OCI-LY3 (cell line): ENCODE measurements at regions not wholly inside any gene's neighbourhood (a gene's known extent, or its start where the extent isn't known, plus 50 kb on each side); places are given as distances from the start of the nearest gene placed in this dataset.

Experiments used
- EZH2phosphoT487 ChIP-seq: fragments of 200-600 bp; shearing (Covaris generic); IDR thresholded peaks from 2 replicates; pipeline ENCODE4 v1.6.1; 2018; ENCODE audit warnings: antibody characterized with exemption, mixed run types, low read depth
- TF ChIP-seq, protein P1 (sequence below): fragments of 200-600, 300-600 bp; sonication (generic); IDR thresholded peaks from 2 replicates; pipeline ENCODE4 v1.5.1; 2014; ENCODE audit warnings: antibody characterized with exemption, low read length, low read depth

DNA sequence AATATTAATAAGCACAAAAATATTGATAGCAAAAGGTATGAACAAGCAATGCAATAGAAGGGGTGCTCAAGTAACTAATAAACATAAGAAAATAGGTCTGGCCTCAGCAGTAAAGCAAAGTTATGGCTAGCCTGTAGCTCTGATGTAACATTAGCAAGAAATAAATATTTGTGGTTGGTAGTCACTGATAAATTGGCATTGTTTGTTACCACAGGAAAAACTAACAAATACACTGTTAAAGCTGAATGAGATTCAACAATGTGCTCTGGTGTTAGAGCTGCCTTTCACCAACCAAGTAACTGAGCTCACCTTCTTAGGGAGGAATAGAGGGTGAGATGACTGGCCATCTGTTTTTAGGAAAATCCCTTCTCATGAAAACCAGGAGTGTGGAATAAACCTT, 71.4 kb downstream of the AREG start:
- TF ChIP-seq, protein P1, sequence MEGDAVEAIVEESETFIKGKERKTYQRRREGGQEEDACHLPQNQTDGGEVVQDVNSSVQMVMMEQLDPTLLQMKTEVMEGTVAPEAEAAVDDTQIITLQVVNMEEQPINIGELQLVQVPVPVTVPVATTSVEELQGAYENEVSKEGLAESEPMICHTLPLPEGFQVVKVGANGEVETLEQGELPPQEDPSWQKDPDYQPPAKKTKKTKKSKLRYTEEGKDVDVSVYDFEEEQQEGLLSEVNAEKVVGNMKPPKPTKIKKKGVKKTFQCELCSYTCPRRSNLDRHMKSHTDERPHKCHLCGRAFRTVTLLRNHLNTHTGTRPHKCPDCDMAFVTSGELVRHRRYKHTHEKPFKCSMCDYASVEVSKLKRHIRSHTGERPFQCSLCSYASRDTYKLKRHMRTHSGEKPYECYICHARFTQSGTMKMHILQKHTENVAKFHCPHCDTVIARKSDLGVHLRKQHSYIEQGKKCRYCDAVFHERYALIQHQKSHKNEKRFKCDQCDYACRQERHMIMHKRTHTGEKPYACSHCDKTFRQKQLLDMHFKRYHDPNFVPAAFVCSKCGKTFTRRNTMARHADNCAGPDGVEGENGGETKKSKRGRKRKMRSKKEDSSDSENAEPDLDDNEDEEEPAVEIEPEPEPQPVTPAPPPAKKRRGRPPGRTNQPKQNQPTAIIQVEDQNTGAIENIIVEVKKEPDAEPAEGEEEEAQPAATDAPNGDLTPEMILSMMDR: no peak
- no peak for TF ChIP-seq EZH2phosphoT487
